HEK293 (cell line): ENCODE measurements at regions not wholly inside any gene's neighbourhood (a gene's known extent, or its start where the extent isn't known, plus 50 kb on each side); places are given as distances from the start of the nearest gene placed in this dataset.

Source experiments
- CTCF ChIA-PET: fragments of 350-600 bp; formaldehyde crosslinking; extraction: SDS; loops from one replicate; lab custom pipeline; 2021; ENCODE audit warnings: antibody characterized with exemption; lab: Yijun Ruan, JAX
- POLR2A ChIA-PET: fragments of 300-600 bp; formaldehyde crosslinking; extraction: SDS; loops from one replicate; lab custom pipeline; 2020; ENCODE audit warnings: antibody characterized with exemption, inconsistent platforms; lab: Yijun Ruan, JAX
- H3K27ac ChIP-seq: fragments of 200-500 bp; sonication (Bioruptor generic); 2 replicates; pipeline ENCODE4 v1.5.1; 2014; ENCODE audit warnings: low read depth, low read length, control low read depth, inconsistent platforms; ENCODE audit errors: extremely low read depth
- H3K36me3 ChIP-seq, 2 experiments: fragments of 200-500 bp in 1 of 2; sonication (Bioruptor generic) in 1 of 2; 1 replicate in 1 of 2; 2 replicates in 1 of 2; pipeline ENCODE4 v1.5.1; 2014 to 2017; ENCODE audit warnings: inconsistent platforms in 2 of 2, low read length in 2 of 2; ENCODE audit not compliant: control insufficient read depth in 2 of 2, insufficient read depth in 1 of 2
- H3K4me1 ChIP-seq: fragments of 200-500 bp; sonication (Bioruptor generic); 2 replicates; pipeline ENCODE4 v1.5.1; 2014; ENCODE audit warnings: mild to moderate bottlenecking, low read length, inconsistent platforms; ENCODE audit not compliant: control insufficient read depth, insufficient read depth
- H3K4me3 ChIP-seq: 2 replicates; pipeline ENCODE4 v1.5.1; 2011; ENCODE audit warnings: low read depth, mild to moderate bottlenecking, control low read depth, low read length, moderate library complexity
- H3K9me3 ChIP-seq: fragments of 200-500 bp; sonication (Bioruptor generic); 2 replicates; pipeline ENCODE4 v1.5.1; 2014; ENCODE audit warnings: low read depth, low read length, inconsistent platforms; ENCODE audit not compliant: control insufficient read depth, insufficient read depth
- CTCF ChIP-seq: fragments of 450-650 bp; formaldehyde crosslinking; IDR thresholded peaks from 2 replicates; pipeline ENCODE4 v1.5.1; 2016; ENCODE audit warnings: missing biosample characterization, missing genetic modification characterization
- EGR2 ChIP-seq: fragments of 450-650 bp; formaldehyde crosslinking; IDR thresholded peaks from 2 replicates; pipeline ENCODE4 v1.5.1; 2016; ENCODE audit warnings: low read depth, missing biosample characterization, missing genetic modification characterization
- HIC1 ChIP-seq: fragments of 450-650 bp; formaldehyde crosslinking; IDR thresholded peaks from 2 replicates; pipeline ENCODE4 v1.5.1; 2016; ENCODE audit warnings: missing biosample characterization, missing genetic modification characterization
- HOXA7 ChIP-seq: sonication (generic); formaldehyde crosslinking; IDR thresholded peaks from 2 replicates; pipeline ENCODE4 v1.8.1; 2022; ENCODE audit warnings: missing genetic modification reagents, borderline replicate concordance
- TRIM28 ChIP-seq: IDR thresholded peaks from 2 replicates; pipeline ENCODE4 v1.6.1; 2011; ENCODE audit warnings: low read length, control low read depth, borderline replicate concordance
- ZFP37 ChIP-seq: fragments of 450-650 bp; formaldehyde crosslinking; IDR thresholded peaks from 2 replicates; pipeline ENCODE4 v1.5.1; 2016; ENCODE audit warnings: missing biosample characterization, missing genetic modification characterization
- ZNF169 ChIP-seq: fragments of 450-650 bp; formaldehyde crosslinking; IDR thresholded peaks from 2 replicates; pipeline ENCODE4 v1.5.1; 2016; ENCODE audit warnings: missing biosample characterization, missing genetic modification characterization
- ZNF2 ChIP-seq: fragments of 450-650 bp; formaldehyde crosslinking; IDR thresholded peaks from 2 replicates; pipeline ENCODE4 v1.5.1; 2016; ENCODE audit warnings: missing biosample characterization, missing genetic modification characterization
- ZNF221 ChIP-seq: fragments of 450-650 bp; formaldehyde crosslinking; IDR thresholded peaks from 2 replicates; pipeline ENCODE4 v1.5.1; 2017; ENCODE audit warnings: missing biosample characterization, missing genetic modification characterization, borderline replicate concordance
- ZNF302 ChIP-seq: fragments of 450-650 bp; formaldehyde crosslinking; IDR thresholded peaks from 2 replicates; pipeline ENCODE4 v1.5.1; 2016; ENCODE audit warnings: missing biosample characterization, missing genetic modification characterization, low read depth
- ZNF473 ChIP-seq: fragments of 450-650 bp; formaldehyde crosslinking; IDR thresholded peaks from 2 replicates; pipeline ENCODE4 v1.5.1; 2017; ENCODE audit warnings: missing biosample characterization, missing genetic modification characterization
- ZNF518A ChIP-seq: fragments of 450-650 bp; formaldehyde crosslinking; conservative IDR thresholded peaks from 2 replicates; pipeline ENCODE4 v1.5.1; 2016; ENCODE audit warnings: low read depth, missing biosample characterization, missing genetic modification characterization
- ZNF521 ChIP-seq: fragments of 450-650 bp; formaldehyde crosslinking; IDR thresholded peaks from 2 replicates; pipeline ENCODE4 v1.5.1; 2017; ENCODE audit warnings: missing biosample characterization, mild to moderate bottlenecking, missing genetic modification characterization
- ZNF585B ChIP-seq: fragments of 450-650 bp; formaldehyde crosslinking; IDR thresholded peaks from 2 replicates; pipeline ENCODE4 v1.5.1; 2016; ENCODE audit warnings: missing biosample characterization, missing genetic modification characterization
- ZNF600 ChIP-seq: fragments of 450-650 bp; formaldehyde crosslinking; IDR thresholded peaks from 2 replicates; pipeline ENCODE4 v1.5.1; 2016; ENCODE audit warnings: missing biosample characterization, missing genetic modification characterization
- ZNF623 ChIP-seq: fragments of 450-650 bp; formaldehyde crosslinking; IDR thresholded peaks from 2 replicates; pipeline ENCODE4 v1.5.1; 2016; ENCODE audit warnings: missing biosample characterization, missing genetic modification characterization
- ZNF629 ChIP-seq: fragments of 450-650 bp; formaldehyde crosslinking; IDR thresholded peaks from 2 replicates; pipeline ENCODE4 v1.5.1; 2017; ENCODE audit warnings: missing biosample characterization, missing genetic modification characterization
- ZNF660 ChIP-seq: fragments of 450-650 bp; IDR thresholded peaks from 2 replicates; pipeline ENCODE4 v1.5.1; 2018; ENCODE audit warnings: missing biosample characterization, mild to moderate bottlenecking, missing genetic modification characterization
- ZXDB ChIP-seq: fragments of 450-650 bp; formaldehyde crosslinking; IDR thresholded peaks from 2 replicates; pipeline ENCODE4 v1.5.1; 2016; ENCODE audit warnings: missing biosample characterization, missing genetic modification characterization

- POLR2A ChIA-PET, result no interaction called here
- TF ChIP-seq ZNF521 (no peak), ZNF473 (no peak), ZNF623 (tag by site-specific recombination) (no peak), ZFP37 (tag by site-specific recombination) (no peak), HIC1 (tag by site-specific recombination) (no peak)
- TF ChIP-seq, all 188 proteins: peak for 0
- Histone ChIP-seq H3K4me3 (no peak overlapping the region), H3K9me3 (no peaks in the 10 kb centered on the region), H3K27ac (no peak overlapping the region), H3K36me3 (no peaks in the 10 kb centered on the region), H3K4me1 (no peaks in the 10 kb centered on the region)
- CTCF ChIA-PET, result interaction anchor here (0.8 to 7.2 kb wide), 5 partner anchors 9 to 669 kb away, joined by 3 to 127 read pairs (median 6); no protein-coding TSS in a partner anchor
Measured at GRCh38 chr11:128161994-128162393, 425.4 kb downstream of the ETS1 start.

- POLR2A ChIA-PET, result no interaction called here
- no peak for TF ChIP-seq ZNF629 (tag by site-specific recombination)
- TF ChIP-seq, all 188 proteins: peak for 0
- CTCF ChIA-PET, result interaction anchor here (0.8 to 7.2 kb wide), 4 partner anchors 10 to 669 kb away, joined by 3 to 127 read pairs (median 6); no protein-coding TSS in a partner anchor
- Histone ChIP-seq H3K9me3 (no peaks in the 10 kb centered on the region), H3K4me1 (no peaks in the 10 kb centered on the region), H3K4me3 (no peak overlapping the region), H3K36me3 (no peaks in the 10 kb centered on the region), H3K27ac (no peak overlapping the region)
Measured at GRCh38 chr11:128161436-128161835, 425.9 kb downstream of the ETS1 start.

GRCh38 chr11:128158860-128159259 lies 428.5 kb downstream of the ETS1 start:
- Histone ChIP-seq H3K27ac (no peak overlapping the region), H3K4me3 (no peak overlapping the region), H3K9me3 (no peaks in the 10 kb centered on the region), H3K4me1 (no peaks in the 10 kb centered on the region), H3K36me3 (no peaks in the 10 kb centered on the region)
- CTCF ChIA-PET, result interaction anchor here (0.5 to 7.2 kb wide), 29 partner anchors 11 to 1174 kb away, joined by 3 to 127 read pairs (median 8); no protein-coding TSS in a partner anchor
- POLR2A ChIA-PET, result no interaction called here
- no peak for TF ChIP-seq ZNF169
- no peak for TF ChIP-seq EGR2
- no peak for TF ChIP-seq ZNF221
- TF ChIP-seq ZNF302, result no peak
- TF ChIP-seq ZXDB, result no peak
- no peak for TF ChIP-seq ZNF585B (tag by site-specific recombination)

GRCh38 chr11:128157423-128158298 lies 429.7 kb downstream of the ETS1 start:
- H3K36me3 ChIP-seq, result no peaks in the 10 kb centered on the region
- no peaks in the 10 kb centered on the region for H3K4me1 ChIP-seq
- H3K9me3 ChIP-seq, result no peaks in the 10 kb centered on the region
- ChIA-PET POLR2A (no interaction called here), CTCF (interaction anchor here (0.6 to 7.2 kb wide), 95 partner anchors 10 to 1551 kb away, joined by 3 to 127 read pairs (median 4); no protein-coding TSS in a partner anchor)
- H3K4me3 ChIP-seq, result peak overlapping the region; percentile 21
- H3K27ac ChIP-seq, result no peak overlapping the region
- 0 out of 2 replicates have a peak, but pooled peaks have one; percentile 56 for TF ChIP-seq ZNF2 (tag by site-specific recombination)
- peak; percentile 43; the same call in 1 of the 2 replicates for TF ChIP-seq ZNF518A (tag by site-specific recombination)
- TF ChIP-seq CTCF (tag by site-specific recombination), result peak; percentile 25; the same call in 1 of the 2 replicates
- TF ChIP-seq TRIM28, result peak; percentile 66; the same call in 1 of the 2 replicates
- TF ChIP-seq ZNF660 (tag by site-specific recombination), result peak; percentile 58; the same call in 1 of the 2 replicates
- peak; percentile 86 for TF ChIP-seq ZNF600
- 0 out of 2 replicates have a peak, but pooled peaks have one; percentile 17 for TF ChIP-seq ZXDB
- TF ChIP-seq HOXA7 (CRISPR knock-in tag), result no peak
